ENCODE measurements at regions not wholly inside any gene's neighbourhood (a gene's known extent, or its start where the extent isn't known, plus 50 kb on each side); places are given as distances from the start of the nearest gene placed in this dataset.

- Histone ChIP-seq H3K4me2 (no peak overlapping the region), H3K9ac (no peak overlapping the region), H3K79me2 (ENCODE audit: low read depth) (no peaks in the 10 kb centered on the region), H3K4me3 (no peak overlapping the region), H3K9me3 (ENCODE audit: low read depth) (no peaks in the 10 kb centered on the region), H3K36me3 (no peaks in the 10 kb centered on the region), H3K27ac (no peak overlapping the region), H3K4me1 (peaks cover 7% of the 10 kb centered on the region), H3K27me3 (no peaks in the 10 kb centered on the region), H3F3A (ENCODE audit: low read depth) (no peaks in the 10 kb centered on the region), H2AFZ (replicated peaks) (no peak overlapping the region), H4K20me1 (ENCODE audit: low read depth) (no peaks in the 10 kb centered on the region)
- H3K4me3 Mint-ChIP-seq = no peak overlapping the region
- H3K27me3 Mint-ChIP-seq (ENCODE audit: insufficient read depth, low read depth) = peaks cover 11% of the 10 kb centered on the region
- peaks cover 17% of the 10 kb centered on the region for H3K4me1 Mint-ChIP-seq
- H3K9me3 Mint-ChIP-seq = peaks cover 4% of the 10 kb centered on the region
- no peak for TF ChIP-seq CTCF (IDR thresholded peaks at IDR 0.05)
- no peak for TF ChIP-seq EZH2 (IDR thresholded peaks at IDR 0.05)
- no peak for TF ChIP-seq EZH2phosphoT487 (IDR thresholded peaks at IDR 0.05)
- H3K27ac Mint-ChIP-seq = no peak overlapping the region
- no peaks in the 10 kb centered on the region for H3K36me3 Mint-ChIP-seq
- no peak for DNase-seq (ENCODE audit: low spot score)
Observed at GRCh38 chr2:12299431-12299830, 417.3 kb upstream of the TRIB2 start.

- H3K9me3 Mint-ChIP-seq = peaks cover 4% of the 10 kb centered on the region
- H3K79me2 ChIP-seq (ENCODE audit: low read depth) = no peaks in the 10 kb centered on the region
- no peaks in the 10 kb centered on the region for H3K9me3 ChIP-seq (ENCODE audit: low read depth)
- H3K4me3 Mint-ChIP-seq = no peak overlapping the region
- H3K27me3 ChIP-seq = no peaks in the 10 kb centered on the region
- H3K27me3 Mint-ChIP-seq (ENCODE audit: insufficient read depth, low read depth) = peaks cover 11% of the 10 kb centered on the region
- H3K27ac ChIP-seq = no peak overlapping the region
- no peak overlapping the region for H3K9ac ChIP-seq
- H3K4me1 Mint-ChIP-seq = peaks cover 20% of the 10 kb centered on the region
- H3K27ac Mint-ChIP-seq = no peak overlapping the region
- no peak overlapping the region for H3K4me2 ChIP-seq
- H4K20me1 ChIP-seq (ENCODE audit: low read depth) = no peaks in the 10 kb centered on the region
- no peak overlapping the region for H2AFZ ChIP-seq (replicated peaks)
- TF ChIP-seq EZH2 (IDR thresholded peaks at IDR 0.05) (no peak), EZH2phosphoT487 (IDR thresholded peaks at IDR 0.05) (no peak), CTCF (IDR thresholded peaks at IDR 0.05) (no peak)
- no peaks in the 10 kb centered on the region for H3K36me3 Mint-ChIP-seq
- no peaks in the 10 kb centered on the region for H3K36me3 ChIP-seq
- H3K4me3 ChIP-seq = no peak overlapping the region
- DNase-seq (ENCODE audit: low spot score) = no peak
- H3F3A ChIP-seq (ENCODE audit: low read depth) = no peaks in the 10 kb centered on the region
- H3K4me1 ChIP-seq = peaks cover 11% of the 10 kb centered on the region
Observed at GRCh38 chr2:12300019-12300602, 416.6 kb upstream of the TRIB2 start.

GRCh38 chr2:12300927-12301326 lies 415.8 kb upstream of the TRIB2 start:
- no peaks in the 10 kb centered on the region for H3F3A ChIP-seq (ENCODE audit: low read depth)
- H2AFZ ChIP-seq (replicated peaks) = no peak overlapping the region
- peaks cover 11% of the 10 kb centered on the region for H3K4me1 ChIP-seq
- no peak overlapping the region for H3K4me2 ChIP-seq
- H3K27ac ChIP-seq = no peak overlapping the region
- peaks cover 20% of the 10 kb centered on the region for H3K4me1 Mint-ChIP-seq
- H3K79me2 ChIP-seq (ENCODE audit: low read depth) = no peaks in the 10 kb centered on the region
- no peak overlapping the region for H3K4me3 ChIP-seq
- no peaks in the 10 kb centered on the region for H4K20me1 ChIP-seq (ENCODE audit: low read depth)
- no peak overlapping the region for H3K4me3 Mint-ChIP-seq
- H3K36me3 ChIP-seq = no peaks in the 10 kb centered on the region
- no peaks in the 10 kb centered on the region for H3K9me3 ChIP-seq (ENCODE audit: low read depth)
- no peaks in the 10 kb centered on the region for H3K27me3 ChIP-seq
- H3K27ac Mint-ChIP-seq = peak overlapping the region; percentile 34
- no peak for DNase-seq (ENCODE audit: low spot score)
- H3K36me3 Mint-ChIP-seq = no peaks in the 10 kb centered on the region
- H3K9ac ChIP-seq = no peak overlapping the region
- H3K27me3 Mint-ChIP-seq (ENCODE audit: insufficient read depth, low read depth) = peaks cover 8% of the 10 kb centered on the region
- H3K9me3 Mint-ChIP-seq = peaks cover 4% of the 10 kb centered on the region
- TF ChIP-seq EZH2 (IDR thresholded peaks at IDR 0.05) (no peak), EZH2phosphoT487 (IDR thresholded peaks at IDR 0.05) (no peak), CTCF (IDR thresholded peaks at IDR 0.05) (no peak)
